OCI-LY3 (cell line): ENCODE measurements at regions not wholly inside any gene's neighbourhood (a gene's known extent, or its start where the extent isn't known, plus 50 kb on each side); places are given as distances from the start of the nearest gene placed in this dataset.

Experiments
- CTCF ChIP-seq: fragments of 200-600, 300-600 bp; sonication (generic); IDR thresholded peaks from 2 replicates; pipeline ENCODE4 v1.5.1; 2014; ENCODE audit warnings: antibody characterized with exemption, low read length, low read depth
- EZH2phosphoT487 ChIP-seq: fragments of 200-600 bp; shearing (Covaris generic); IDR thresholded peaks from 2 replicates; pipeline ENCODE4 v1.6.1; 2018; ENCODE audit warnings: antibody characterized with exemption, mixed run types, low read depth

- TF ChIP-seq CTCF (no peak), EZH2phosphoT487 (no peak)
These were observed 253.8 kb downstream of the TLE3 start for GRCh38 chr15:69843900-69844304.
